Fibroblast of the aortic adventitia (primary cell): ENCODE measurements at regions not wholly inside any gene's neighbourhood (a gene's known extent, or its start where the extent isn't known, plus 50 kb on each side); places are given as distances from the start of the nearest gene placed in this dataset.

Experiments used
- DNase-seq: peaks from one replicate; pipeline ENCODE4 v3.0.0-alpha.2; 2010; ENCODE audit warnings: low read depth
- H3K4me3 ChIP-seq: 2 replicates; pipeline ENCODE4 v1.5.1; 2011; ENCODE audit warnings: low read depth, mild to moderate bottlenecking, control low read depth, low read length, moderate library complexity
- TF ChIP-seq, protein P1 (sequence below): IDR thresholded peaks from 2 replicates; pipeline ENCODE4 v1.5.1; 2011; ENCODE audit warnings: mild to moderate bottlenecking, low read length, control low read depth, inconsistent platforms; ENCODE audit not compliant: insufficient read depth

- no peak overlapping the region for H3K4me3 ChIP-seq
- DNase-seq, result no peak
- TF ChIP-seq, protein P1, sequence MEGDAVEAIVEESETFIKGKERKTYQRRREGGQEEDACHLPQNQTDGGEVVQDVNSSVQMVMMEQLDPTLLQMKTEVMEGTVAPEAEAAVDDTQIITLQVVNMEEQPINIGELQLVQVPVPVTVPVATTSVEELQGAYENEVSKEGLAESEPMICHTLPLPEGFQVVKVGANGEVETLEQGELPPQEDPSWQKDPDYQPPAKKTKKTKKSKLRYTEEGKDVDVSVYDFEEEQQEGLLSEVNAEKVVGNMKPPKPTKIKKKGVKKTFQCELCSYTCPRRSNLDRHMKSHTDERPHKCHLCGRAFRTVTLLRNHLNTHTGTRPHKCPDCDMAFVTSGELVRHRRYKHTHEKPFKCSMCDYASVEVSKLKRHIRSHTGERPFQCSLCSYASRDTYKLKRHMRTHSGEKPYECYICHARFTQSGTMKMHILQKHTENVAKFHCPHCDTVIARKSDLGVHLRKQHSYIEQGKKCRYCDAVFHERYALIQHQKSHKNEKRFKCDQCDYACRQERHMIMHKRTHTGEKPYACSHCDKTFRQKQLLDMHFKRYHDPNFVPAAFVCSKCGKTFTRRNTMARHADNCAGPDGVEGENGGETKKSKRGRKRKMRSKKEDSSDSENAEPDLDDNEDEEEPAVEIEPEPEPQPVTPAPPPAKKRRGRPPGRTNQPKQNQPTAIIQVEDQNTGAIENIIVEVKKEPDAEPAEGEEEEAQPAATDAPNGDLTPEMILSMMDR, result no peak
Measured at GRCh38 chr4:81665649-81666048, 193.9 kb upstream of the RASGEF1B start.

DNA sequence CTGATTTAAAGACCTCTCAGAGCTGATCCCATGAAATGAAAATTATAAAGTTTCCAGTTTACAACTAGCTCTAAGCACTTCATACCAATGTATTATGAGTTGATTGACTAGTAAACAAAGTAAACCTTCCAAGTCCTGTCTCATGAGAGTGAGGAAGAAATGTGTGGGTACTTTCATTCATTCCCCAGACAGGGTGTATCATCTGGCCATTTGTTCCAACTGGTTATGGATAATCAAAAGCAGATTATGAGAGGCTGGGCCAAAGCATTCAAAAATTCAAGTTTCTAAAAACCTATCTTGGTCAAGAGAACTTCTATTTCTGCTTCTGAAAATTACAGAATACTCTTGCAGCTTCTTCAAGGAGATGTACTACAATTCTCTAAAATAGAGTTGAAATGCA, 193.3 kb upstream of the RASGEF1B start:
- H3K4me3 ChIP-seq, result no peak overlapping the region
- no peak for DNase-seq
- TF ChIP-seq, protein P1, result no peak

DNA sequence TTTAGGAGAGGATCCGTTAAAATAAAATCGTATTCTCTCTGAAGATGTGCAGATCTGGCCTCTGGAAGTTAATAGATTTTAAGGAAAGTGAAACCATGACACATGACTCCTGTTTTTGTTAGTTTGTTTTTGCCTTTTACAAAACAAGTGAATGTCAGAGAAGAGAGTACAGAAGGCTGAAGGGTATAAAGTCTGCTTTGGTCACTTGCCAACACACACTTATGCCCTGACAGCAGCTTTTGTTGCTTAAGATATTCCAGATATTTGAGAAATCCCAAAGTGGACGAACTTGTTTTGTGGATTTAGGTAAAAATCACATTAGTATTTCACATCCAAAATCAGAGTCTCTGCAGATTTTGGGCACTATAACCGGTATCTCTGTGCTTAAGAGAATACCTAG, 192.4 kb upstream of the RASGEF1B start:
- DNase-seq, result no peak
- no peak overlapping the region for H3K4me3 ChIP-seq
- TF ChIP-seq, protein P1, result no peak

- H3K4me3 ChIP-seq, result no peak overlapping the region
- TF ChIP-seq, protein P1, result no peak
- DNase-seq, result no peak
Measured at GRCh38 chr4:81663368-81663767, 191.7 kb upstream of the RASGEF1B start.

- TF ChIP-seq, protein P1, result no peak
- H3K4me3 ChIP-seq, result no peak overlapping the region
- DNase-seq, result no peak
Measured at GRCh38 chr4:81659051-81659450, 187.3 kb upstream of the RASGEF1B start.

GRCh38 chr4:81652069-81652478, 180.4 kb upstream of the RASGEF1B start:
- DNase-seq, result no peak
- no peak overlapping the region for H3K4me3 ChIP-seq
- TF ChIP-seq, protein P1, result no peak

DNA sequence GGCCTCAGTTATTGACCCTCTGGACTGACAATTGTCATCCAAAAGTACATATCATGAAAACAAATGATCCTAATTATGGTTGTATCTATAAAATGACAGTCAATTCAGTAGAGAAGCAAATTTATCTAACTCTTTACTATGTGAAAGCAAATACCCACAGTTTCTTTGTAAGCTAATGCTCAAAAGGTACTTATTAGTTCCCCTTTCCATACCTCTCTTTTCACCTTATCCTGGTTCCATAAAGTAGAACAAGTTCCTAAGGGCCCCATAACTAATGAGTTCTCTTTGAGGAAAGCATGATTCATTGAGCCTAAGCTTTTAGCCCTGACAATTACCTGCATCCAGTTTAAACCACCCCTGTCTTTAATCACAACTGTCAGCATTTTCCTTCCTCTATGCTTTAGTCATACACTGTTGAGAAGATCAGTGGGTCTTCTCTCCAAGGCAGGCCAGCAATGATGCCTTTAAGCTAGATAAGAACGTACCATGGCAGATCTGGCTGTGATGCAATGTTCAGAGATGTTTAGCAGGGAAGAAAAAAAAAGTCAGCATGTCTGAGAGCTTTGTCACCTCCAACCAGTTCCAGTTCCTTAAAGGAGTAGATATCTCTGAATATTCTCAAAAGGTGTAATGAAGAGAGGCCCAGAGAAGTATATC, 179.7 kb upstream of the RASGEF1B start:
- no peak overlapping the region for H3K4me3 ChIP-seq
- TF ChIP-seq, protein P1, result no peak
- peak; percentile 34 for DNase-seq
